A673 (cell line): ENCODE measurements at regions not wholly inside any gene's neighbourhood (a gene's known extent, or its start where the extent isn't known, plus 50 kb on each side); places are given as distances from the start of the nearest gene placed in this dataset.

Experiments
- BruUV-seq: library from RNA; stranded (reverse); fragments of 400-500 nt; replicated peaks from 2 replicates; lab custom pipeline; 2021; lab: Mats Ljungman, UMichigan
- CTCF ChIA-PET: fragments of 300-600 bp; sonication (Branson Sonifier 250); formaldehyde crosslinking; loops from one replicate; lab custom pipeline; 2022; ENCODE audit warnings: antibody characterized with exemption; lab: Charles Lee
- POLR2A ChIA-PET: fragments of 300-600 bp; sonication (Branson Sonifier 250); formaldehyde crosslinking; loops from one replicate; lab custom pipeline; 2022; ENCODE audit warnings: antibody characterized with exemption; ENCODE audit not compliant: low non-redundant PET; lab: Charles Lee
- DNase-seq: peaks from one replicate; pipeline ENCODE4 v3.0.0-alpha.2; 2015; ENCODE audit warnings: low spot score
- H3K27ac ChIP-seq: fragments of 200-600 bp; sonication (generic); 2 replicates; pipeline ENCODE4 v1.5.1; 2016; ENCODE audit warnings: mixed run types, low read depth, mild to moderate bottlenecking, mixed read lengths, antibody characterized with exemption, low read length; ENCODE audit not compliant: poor library complexity, severe bottlenecking
- H3K27me3 ChIP-seq: fragments of 200-600 bp; sonication (generic); replicated peaks from 2 replicates; pipeline ENCODE4 v1.6.1; 2017; ENCODE audit warnings: mixed run types, low read depth, mild to moderate bottlenecking, mixed read lengths, antibody characterized with exemption, low read length; ENCODE audit not compliant: insufficient read depth, poor library complexity
- H3K36me3 ChIP-seq: fragments of 200-600 bp; sonication (generic); 2 replicates; pipeline ENCODE4 v1.6.1; 2016; ENCODE audit warnings: mixed run types, mild to moderate bottlenecking, mixed read lengths, antibody characterized with exemption, low read length; ENCODE audit not compliant: insufficient read depth, poor library complexity, severe bottlenecking
- H3K4me1 ChIP-seq: fragments of 200-600 bp; sonication (generic); 2 replicates; pipeline ENCODE4 v1.6.1; 2017; ENCODE audit warnings: mixed run types, mild to moderate bottlenecking, mixed read lengths, antibody characterized with exemption, low read length; ENCODE audit not compliant: insufficient read depth, poor library complexity, severe bottlenecking
- H3K4me3 ChIP-seq: fragments of 200-600 bp; sonication (generic); 2 replicates; pipeline ENCODE4 v1.5.1; 2016; ENCODE audit warnings: low read depth, mixed run types, mild to moderate bottlenecking, mixed read lengths, low read length; ENCODE audit not compliant: poor library complexity, severe bottlenecking
- H3K9me3 ChIP-seq: fragments of 200-600 bp; sonication (generic); 2 replicates; pipeline ENCODE4 v1.6.1; 2016; ENCODE audit warnings: mixed run types, low read depth, mild to moderate bottlenecking, mixed read lengths, antibody characterized with exemption, low read length; ENCODE audit not compliant: poor library complexity, severe bottlenecking
- EZH2 ChIP-seq: fragments of 200-600 bp; sonication (generic); IDR thresholded peaks from 2 replicates; pipeline ENCODE4 v1.6.1; 2017; ENCODE audit warnings: borderline replicate concordance, low read depth, mild to moderate bottlenecking, mixed read lengths, antibody characterized with exemption, low read length; ENCODE audit not compliant: poor library complexity, severe bottlenecking
- intact Hi-C: fragments of 100-400 bp; cut with micrococcal nuclease; formaldehyde crosslinking; loops from one replicate; pipeline ENCODE4 v1.10.0; 2022; ENCODE audit not compliant: unreplicated experiment
- TF ChIP-seq, protein P1 (sequence below): fragments of 300-800, 200-600 bp; sonication (generic); conservative IDR thresholded peaks from 2 replicates; pipeline ENCODE4 v1.5.1; 2017; ENCODE audit warnings: low read depth, mild to moderate bottlenecking, antibody characterized with exemption, low read length, moderate library complexity, mixed read lengths

DNA sequence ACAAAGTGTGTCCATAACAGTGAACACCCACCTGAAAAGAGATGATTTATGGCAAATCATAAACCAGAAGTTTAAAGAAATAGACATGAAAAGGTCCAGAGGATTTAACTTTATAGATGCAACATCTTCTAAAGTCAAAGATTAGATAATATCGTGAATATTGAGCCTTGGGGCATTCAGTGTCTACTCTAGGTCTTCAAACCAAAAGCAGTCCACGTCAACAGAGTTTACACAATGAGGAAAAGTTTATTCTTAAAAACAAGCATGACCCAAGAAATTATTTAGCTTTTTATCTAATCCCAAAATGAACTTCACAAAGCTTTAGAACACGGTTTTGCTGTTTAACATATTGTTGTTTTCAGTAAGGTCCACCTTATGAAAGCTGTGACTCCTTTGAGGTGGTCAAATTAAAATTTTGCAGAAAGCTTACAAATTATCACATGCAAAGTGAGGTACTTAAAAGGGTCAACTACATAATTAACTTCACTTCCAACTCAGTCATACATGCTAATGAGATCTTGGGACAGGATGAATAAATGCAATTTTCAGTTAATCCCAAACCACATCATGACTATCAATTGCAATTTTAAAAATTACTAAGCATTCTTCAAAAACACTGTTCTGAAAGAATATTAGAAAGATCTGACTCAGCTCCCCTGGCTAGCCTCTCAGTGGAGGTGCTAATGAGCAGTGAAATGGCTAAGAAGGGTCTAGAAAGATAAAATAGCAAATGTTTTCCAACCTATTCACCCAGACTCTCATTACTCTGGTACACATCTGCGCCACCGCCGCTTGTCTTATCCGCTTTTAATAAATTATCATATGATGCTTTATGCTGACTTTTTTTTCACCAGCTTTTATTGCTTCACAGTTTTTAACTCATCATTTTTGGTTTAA, 92.4 kb upstream of the WDR17 start:
- DNase-seq = no peak
- H3K36me3 ChIP-seq = no peaks in the 10 kb centered on the region
- ChIA-PET CTCF (no interaction called here), POLR2A (no interaction called here)
- TF ChIP-seq EZH2 = no peak
- TF ChIP-seq, protein P1, sequence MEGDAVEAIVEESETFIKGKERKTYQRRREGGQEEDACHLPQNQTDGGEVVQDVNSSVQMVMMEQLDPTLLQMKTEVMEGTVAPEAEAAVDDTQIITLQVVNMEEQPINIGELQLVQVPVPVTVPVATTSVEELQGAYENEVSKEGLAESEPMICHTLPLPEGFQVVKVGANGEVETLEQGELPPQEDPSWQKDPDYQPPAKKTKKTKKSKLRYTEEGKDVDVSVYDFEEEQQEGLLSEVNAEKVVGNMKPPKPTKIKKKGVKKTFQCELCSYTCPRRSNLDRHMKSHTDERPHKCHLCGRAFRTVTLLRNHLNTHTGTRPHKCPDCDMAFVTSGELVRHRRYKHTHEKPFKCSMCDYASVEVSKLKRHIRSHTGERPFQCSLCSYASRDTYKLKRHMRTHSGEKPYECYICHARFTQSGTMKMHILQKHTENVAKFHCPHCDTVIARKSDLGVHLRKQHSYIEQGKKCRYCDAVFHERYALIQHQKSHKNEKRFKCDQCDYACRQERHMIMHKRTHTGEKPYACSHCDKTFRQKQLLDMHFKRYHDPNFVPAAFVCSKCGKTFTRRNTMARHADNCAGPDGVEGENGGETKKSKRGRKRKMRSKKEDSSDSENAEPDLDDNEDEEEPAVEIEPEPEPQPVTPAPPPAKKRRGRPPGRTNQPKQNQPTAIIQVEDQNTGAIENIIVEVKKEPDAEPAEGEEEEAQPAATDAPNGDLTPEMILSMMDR = no peak
- no peaks in the 10 kb centered on the region for H3K4me1 ChIP-seq
- intact Hi-C loops = no loop called here
- no peak overlapping the region for H3K27ac ChIP-seq
- H3K9me3 ChIP-seq = no peaks in the 10 kb centered on the region
- H3K4me3 ChIP-seq = no peak overlapping the region
- no peaks in the 10 kb centered on the region for H3K27me3 ChIP-seq
- no TSS peak for BruUV-seq

DNA sequence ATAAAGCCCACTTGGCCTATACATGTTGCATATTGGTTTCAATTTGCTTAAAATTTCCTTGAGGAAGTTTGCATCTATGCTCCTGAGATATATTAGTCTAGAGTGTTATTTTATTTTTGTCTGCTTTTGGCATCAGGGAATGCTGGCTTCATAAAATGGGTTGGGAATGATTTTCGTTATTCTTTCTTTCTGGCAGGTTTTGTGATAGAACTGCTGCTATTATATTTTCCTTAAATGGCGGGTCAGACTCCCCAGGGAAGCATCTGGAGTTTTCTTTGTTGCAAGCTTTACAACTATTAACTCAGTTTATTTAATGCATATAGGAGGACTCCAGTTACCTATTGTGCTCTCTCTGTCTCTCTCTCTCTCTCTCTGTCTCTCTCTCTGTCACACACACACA, 82.0 kb upstream of the WDR17 start:
- no TSS peak for BruUV-seq
- no peak overlapping the region for H3K27ac ChIP-seq
- H3K27me3 ChIP-seq = no peaks in the 10 kb centered on the region

DNA sequence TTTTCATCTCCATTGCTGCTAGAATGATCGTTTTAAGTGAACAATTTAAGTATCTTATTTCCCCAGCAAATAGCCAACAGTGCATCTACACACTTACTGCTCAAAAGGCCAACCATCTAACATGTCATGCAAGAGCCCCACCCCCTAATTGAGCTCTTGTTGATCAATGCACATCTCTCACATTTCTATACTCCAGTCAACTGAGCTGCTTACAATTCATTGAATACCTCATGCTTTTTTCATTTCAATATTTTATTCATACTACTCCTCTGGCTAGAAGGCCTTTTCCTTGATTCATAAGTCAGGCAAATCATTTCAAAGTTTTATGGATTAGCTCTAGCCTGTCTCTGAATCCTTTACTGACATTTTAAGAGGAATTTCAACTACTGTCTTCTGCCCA, 79.0 kb upstream of the WDR17 start:
- Histone ChIP-seq H3K27ac (no peak overlapping the region), H3K9me3 (no peaks in the 10 kb centered on the region), H3K4me1 (no peaks in the 10 kb centered on the region), H3K27me3 (no peaks in the 10 kb centered on the region), H3K36me3 (no peaks in the 10 kb centered on the region), H3K4me3 (no peak overlapping the region)
- intact Hi-C loops = no loop called here
- TF ChIP-seq EZH2 = no peak
- TF ChIP-seq, protein P1 = no peak
- DNase-seq = no peak
- ChIA-PET POLR2A (no interaction called here), CTCF (no interaction called here)
- BruUV-seq = no TSS peak

More for the DNA sequence above, 82.0 kb upstream of the WDR17 start:
- POLR2A ChIA-PET = no interaction called here
- DNase-seq = no peak
- intact Hi-C loops = no loop called here
- CTCF ChIA-PET = no interaction called here
- no peaks in the 10 kb centered on the region for H3K9me3 ChIP-seq
- H3K4me1 ChIP-seq = no peaks in the 10 kb centered on the region
- H3K36me3 ChIP-seq = no peaks in the 10 kb centered on the region
- TF ChIP-seq, protein P1 = no peak
- TF ChIP-seq EZH2 = no peak
- no peak overlapping the region for H3K4me3 ChIP-seq
